ENCODE measurements at regions not wholly inside any gene's neighbourhood (a gene's known extent, or its start where the extent isn't known, plus 50 kb on each side); places are given as distances from the start of the nearest gene placed in this dataset.

- no peak for ATAC-seq
- intact Hi-C loops (cut with DNase I): no loop called here
- H3K27me3 ChIP-seq: no peaks in the 10 kb centered on the region
- H3K4me1 ChIP-seq: no peaks in the 10 kb centered on the region
- no peak overlapping the region for H3K27ac ChIP-seq
- TF ChIP-seq CTCF (IDR thresholded peaks at IDR 0.05): no peak
- H3K36me3 ChIP-seq: no peaks in the 10 kb centered on the region
- no peak for FAIRE-seq
- no peak for DNase-seq
- 21 to 32% methylated on average over 3 of the region's 3 CpGs for WGBS, 2 donors
- H3K9me3 ChIP-seq: no peaks in the 10 kb centered on the region
- no peak overlapping the region for H3K4me3 ChIP-seq
Measured at GRCh38 chr13:26883613-26884257, 123.1 kb upstream of the GPR12 start.

DNA sequence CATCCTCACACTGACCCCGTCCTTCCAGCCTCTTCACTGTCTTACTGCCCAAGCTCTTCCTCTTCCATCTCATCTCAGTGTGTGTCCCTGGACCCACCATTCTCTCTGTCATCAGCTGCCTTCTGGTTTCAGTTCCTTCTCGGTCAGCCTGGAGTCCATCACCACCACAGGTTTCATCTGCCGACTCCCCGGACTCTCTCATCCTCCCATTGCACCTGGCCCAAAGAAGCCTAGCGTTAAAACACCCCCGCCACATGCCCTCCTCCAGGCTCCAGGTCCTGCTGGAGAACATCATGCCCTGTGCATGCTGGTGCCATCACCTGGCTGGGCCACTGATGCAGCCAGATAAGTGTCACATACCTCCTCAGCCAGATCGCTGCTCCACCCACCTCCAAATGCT, 122.1 kb upstream of the GPR12 start:
- FAIRE-seq: no peak

DNA sequence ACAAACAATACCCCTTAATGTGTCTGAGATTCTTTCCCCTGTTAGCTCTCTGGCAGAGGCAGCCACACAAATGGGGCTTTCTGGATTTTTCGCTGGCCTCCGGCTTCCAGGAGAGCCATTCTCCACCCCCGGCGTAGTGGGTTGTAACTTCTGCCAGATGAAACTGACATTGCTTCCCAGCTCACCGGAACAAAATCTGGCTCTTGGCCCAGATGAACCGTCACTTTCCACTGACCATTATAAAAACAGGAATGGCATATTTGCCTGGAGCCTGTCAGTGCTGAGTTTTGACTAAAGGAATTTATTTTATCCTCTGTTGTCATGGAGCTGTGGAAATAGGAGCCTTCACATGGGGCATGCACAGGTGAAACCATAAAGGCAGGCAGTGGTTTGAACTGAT, 120.6 kb upstream of the GPR12 start:
- FAIRE-seq: no peak
- peak in 3 of 4 donors; percentile 11 to 51 (median 33) for ATAC-seq
- Histone ChIP-seq H3K4me1 (no peaks in the 10 kb centered on the region), H3K27ac (no peak overlapping the region), H3K27me3 (no peaks in the 10 kb centered on the region), H3K9me3 (no peaks in the 10 kb centered on the region), H3K4me3 (no peak overlapping the region), H3K36me3 (no peaks in the 10 kb centered on the region)
- DNase-seq: peak in 1 of 6 donors; percentile 23
- WGBS, 2 donors: 17 to 29% methylated on average over 6 of the region's 6 CpGs
- intact Hi-C loops (cut with DNase I): no loop called here
- TF ChIP-seq CTCF (IDR thresholded peaks at IDR 0.05): no peak

More for the DNA sequence above, 122.1 kb upstream of the GPR12 start:
- ATAC-seq (no peak), DNase-seq (no peak)
- Histone ChIP-seq H3K4me3 (no peak overlapping the region), H3K4me1 (no peaks in the 10 kb centered on the region), H3K27ac (no peak overlapping the region), H3K27me3 (no peaks in the 10 kb centered on the region), H3K36me3 (no peaks in the 10 kb centered on the region), H3K9me3 (no peaks in the 10 kb centered on the region)
- WGBS, 2 donors: 69 to 79% methylated on average over 6 to 7 of the region's 7 CpGs
- no peak for TF ChIP-seq CTCF (IDR thresholded peaks at IDR 0.05)
- intact Hi-C loops (cut with DNase I): no loop called here

- Histone ChIP-seq H3K27ac (no peak overlapping the region), H3K27me3 (no peaks in the 10 kb centered on the region), H3K9me3 (no peaks in the 10 kb centered on the region), H3K4me1 (no peaks in the 10 kb centered on the region), H3K4me3 (no peak overlapping the region), H3K36me3 (no peaks in the 10 kb centered on the region)
- no peak for TF ChIP-seq CTCF (IDR thresholded peaks at IDR 0.05)
- 39 to 52% methylated on average over 8 of the region's 8 CpGs for WGBS, 2 donors
- DNase-seq (no peak), FAIRE-seq (no peak), ATAC-seq (no peak)
- intact Hi-C loops (cut with DNase I): no loop called here
Measured at GRCh38 chr13:26880735-26881134, 120.1 kb upstream of the GPR12 start.

DNA sequence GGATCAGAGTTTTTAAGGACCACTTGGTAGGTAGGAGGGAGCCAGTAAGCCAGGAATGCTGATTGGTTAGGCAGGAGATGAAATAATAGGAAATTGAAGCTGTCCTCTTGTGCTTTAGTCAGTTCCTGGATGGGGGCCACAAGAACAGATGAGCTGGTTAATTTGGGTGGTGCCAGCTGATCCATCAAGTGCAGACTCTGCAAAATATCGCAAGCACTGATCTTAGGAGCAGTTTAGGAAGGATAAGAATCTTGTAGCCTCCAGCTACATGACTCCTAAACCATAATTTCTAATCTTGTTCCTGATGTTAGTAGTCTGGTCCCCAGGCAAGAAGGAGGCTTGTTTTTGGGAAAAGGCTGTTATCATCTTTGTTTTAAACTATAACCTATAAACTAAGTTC, 117.9 kb upstream of the GPR12 start:
- ATAC-seq (no peak), FAIRE-seq (no peak), DNase-seq (no peak)
- Histone ChIP-seq H3K9me3 (no peaks in the 10 kb centered on the region), H3K4me3 (no peak overlapping the region), H3K27ac (no peak overlapping the region), H3K4me1 (no peaks in the 10 kb centered on the region), H3K27me3 (no peaks in the 10 kb centered on the region), H3K36me3 (no peaks in the 10 kb centered on the region)
- no peak for TF ChIP-seq CTCF (IDR thresholded peaks at IDR 0.05)
- intact Hi-C loops (cut with DNase I): no loop called here
- 39 to 55% methylated on average over 1 of the region's 1 CpG for WGBS, 2 donors

Measured in pancreas (tissue), 10 donors.